ENCODE measurements at regions not wholly inside any gene's neighbourhood (a gene's known extent, or its start where the extent isn't known, plus 50 kb on each side); places are given as distances from the start of the nearest gene placed in this dataset.

DNA sequence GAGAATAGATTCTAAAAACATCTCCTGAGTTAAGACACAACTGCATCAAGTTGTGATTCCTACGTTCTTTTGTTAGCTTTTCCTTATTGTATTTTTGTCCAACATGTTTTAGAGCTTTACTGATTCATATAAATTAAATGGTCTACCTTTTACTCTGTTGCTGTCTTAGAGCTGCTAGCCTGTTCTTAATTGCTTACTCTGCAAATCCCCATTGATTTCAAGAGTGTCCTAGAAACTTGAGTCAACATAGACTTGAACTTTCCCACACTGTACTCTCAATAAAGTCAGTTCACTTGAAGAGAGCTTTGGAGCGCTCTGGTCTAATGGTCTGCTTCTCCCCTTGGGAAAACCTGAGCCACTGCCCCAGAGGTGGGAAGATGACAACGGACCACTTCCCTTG lies 343.9 kb downstream of the CCER1 start:
- H3K4me3 ChIP-seq = no peak overlapping the region
- no peak overlapping the region for H3K27ac ChIP-seq
- no peak for DNase-seq (ENCODE audit: low spot score)
- TF ChIP-seq, protein P1, sequence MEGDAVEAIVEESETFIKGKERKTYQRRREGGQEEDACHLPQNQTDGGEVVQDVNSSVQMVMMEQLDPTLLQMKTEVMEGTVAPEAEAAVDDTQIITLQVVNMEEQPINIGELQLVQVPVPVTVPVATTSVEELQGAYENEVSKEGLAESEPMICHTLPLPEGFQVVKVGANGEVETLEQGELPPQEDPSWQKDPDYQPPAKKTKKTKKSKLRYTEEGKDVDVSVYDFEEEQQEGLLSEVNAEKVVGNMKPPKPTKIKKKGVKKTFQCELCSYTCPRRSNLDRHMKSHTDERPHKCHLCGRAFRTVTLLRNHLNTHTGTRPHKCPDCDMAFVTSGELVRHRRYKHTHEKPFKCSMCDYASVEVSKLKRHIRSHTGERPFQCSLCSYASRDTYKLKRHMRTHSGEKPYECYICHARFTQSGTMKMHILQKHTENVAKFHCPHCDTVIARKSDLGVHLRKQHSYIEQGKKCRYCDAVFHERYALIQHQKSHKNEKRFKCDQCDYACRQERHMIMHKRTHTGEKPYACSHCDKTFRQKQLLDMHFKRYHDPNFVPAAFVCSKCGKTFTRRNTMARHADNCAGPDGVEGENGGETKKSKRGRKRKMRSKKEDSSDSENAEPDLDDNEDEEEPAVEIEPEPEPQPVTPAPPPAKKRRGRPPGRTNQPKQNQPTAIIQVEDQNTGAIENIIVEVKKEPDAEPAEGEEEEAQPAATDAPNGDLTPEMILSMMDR (IDR thresholded peaks at IDR 0.05) = no peak
- H3K36me3 ChIP-seq = no peaks in the 10 kb centered on the region
- no peaks in the 10 kb centered on the region for H3K27me3 ChIP-seq
- H3K4me1 ChIP-seq = no peaks in the 10 kb centered on the region
- H3K9me3 ChIP-seq = no peaks in the 10 kb centered on the region

DNA sequence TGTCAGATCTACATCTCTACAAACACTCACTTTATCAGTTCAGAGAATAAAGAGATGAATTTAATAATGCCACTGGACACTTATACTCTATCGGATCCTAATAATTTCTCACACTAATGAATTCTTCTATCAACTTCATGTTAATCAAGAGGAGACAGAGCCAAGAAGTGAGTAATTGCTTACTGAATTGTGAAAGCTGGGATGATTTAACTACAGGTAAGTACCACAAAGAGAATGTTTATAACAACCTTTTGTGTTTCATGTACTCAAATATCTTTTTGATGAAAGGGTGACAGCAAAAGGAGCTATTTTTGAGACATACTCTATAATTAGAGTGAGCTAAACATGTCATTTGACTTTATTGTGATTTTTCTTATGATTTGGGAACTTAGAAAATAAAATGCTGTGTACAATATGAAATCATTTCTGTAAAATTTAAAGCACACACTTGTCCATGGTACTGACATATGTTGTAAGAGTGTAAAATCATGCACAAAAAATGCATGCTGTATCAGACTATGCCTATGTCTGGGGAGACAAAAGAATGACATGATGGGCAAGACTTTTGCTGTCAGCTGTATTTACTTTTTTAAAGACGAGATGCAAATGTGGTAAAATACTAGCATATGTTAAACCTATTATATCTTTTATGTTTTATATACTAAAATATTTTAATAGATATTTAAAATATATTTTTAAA lies 361.2 kb downstream of the CCER1 start:
- no peaks in the 10 kb centered on the region for H3K36me3 ChIP-seq
- no peaks in the 10 kb centered on the region for H3K27me3 ChIP-seq
- H3K4me3 ChIP-seq = no peak overlapping the region
- no peak overlapping the region for H3K27ac ChIP-seq
- no peaks in the 10 kb centered on the region for H3K4me1 ChIP-seq
- no peaks in the 10 kb centered on the region for H3K9me3 ChIP-seq
- TF ChIP-seq, protein P1 (IDR thresholded peaks at IDR 0.05) = no peak
- no peak for DNase-seq (ENCODE audit: low spot score)

DNA sequence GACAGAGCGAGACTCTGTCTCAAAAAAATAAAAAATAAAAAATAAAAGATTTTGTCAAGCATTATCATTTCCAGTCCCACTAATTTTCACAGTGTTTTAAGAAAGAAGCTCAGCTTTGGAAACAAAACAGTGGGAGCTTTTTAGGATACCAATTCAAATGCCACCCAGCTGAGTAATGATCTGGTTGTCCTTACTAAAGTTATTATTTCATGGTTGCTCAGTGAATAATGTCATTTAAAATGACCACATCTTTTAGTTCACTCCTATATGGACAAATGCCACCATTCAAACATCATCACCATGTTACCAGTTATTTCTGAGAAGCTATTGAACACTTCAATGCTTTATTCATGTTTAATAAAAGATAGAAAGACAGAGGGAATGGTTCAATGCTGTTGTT lies 365.0 kb downstream of the CCER1 start:
- Histone ChIP-seq H3K27me3 (no peaks in the 10 kb centered on the region), H3K27ac (no peak overlapping the region), H3K36me3 (no peaks in the 10 kb centered on the region), H3K4me1 (no peaks in the 10 kb centered on the region), H3K4me3 (no peak overlapping the region), H3K9me3 (no peaks in the 10 kb centered on the region)
- TF ChIP-seq, protein P1 (IDR thresholded peaks at IDR 0.05) = no peak
- no peak for DNase-seq (ENCODE audit: low spot score)

DNA sequence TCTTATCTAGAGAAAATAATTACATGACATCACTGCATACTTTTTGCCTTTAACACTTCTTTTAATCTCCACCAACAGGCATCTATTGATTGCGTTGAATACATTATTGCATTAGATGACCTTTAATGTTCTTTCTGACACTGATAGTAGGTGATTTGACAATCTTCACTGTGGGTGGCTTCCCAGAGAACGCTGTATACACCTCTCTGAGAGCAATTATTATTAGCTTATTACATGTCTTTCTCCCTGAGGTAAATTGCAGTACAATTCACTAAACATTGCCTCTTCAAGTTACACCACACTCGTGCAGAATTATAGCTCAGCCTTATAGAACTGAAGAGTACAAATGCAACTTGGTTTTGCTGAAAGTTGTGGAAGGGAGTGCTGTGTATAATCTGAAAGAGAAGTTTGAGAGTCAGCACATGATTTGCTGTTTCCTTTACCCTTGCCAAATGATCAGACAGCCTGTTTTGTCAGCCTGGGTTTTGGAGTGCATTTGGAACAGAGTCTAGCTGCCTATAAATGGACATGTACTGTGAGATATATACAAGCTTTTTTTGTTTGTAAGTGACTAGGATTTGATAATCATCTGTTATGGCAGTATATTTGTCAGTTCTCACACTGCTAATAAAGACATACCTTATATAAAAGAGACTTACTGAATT lies 369.2 kb downstream of the CCER1 start:
- no peak overlapping the region for H3K27ac ChIP-seq
- TF ChIP-seq, protein P1 (IDR thresholded peaks at IDR 0.05) = no peak
- DNase-seq (ENCODE audit: low spot score) = no peak

DNA sequence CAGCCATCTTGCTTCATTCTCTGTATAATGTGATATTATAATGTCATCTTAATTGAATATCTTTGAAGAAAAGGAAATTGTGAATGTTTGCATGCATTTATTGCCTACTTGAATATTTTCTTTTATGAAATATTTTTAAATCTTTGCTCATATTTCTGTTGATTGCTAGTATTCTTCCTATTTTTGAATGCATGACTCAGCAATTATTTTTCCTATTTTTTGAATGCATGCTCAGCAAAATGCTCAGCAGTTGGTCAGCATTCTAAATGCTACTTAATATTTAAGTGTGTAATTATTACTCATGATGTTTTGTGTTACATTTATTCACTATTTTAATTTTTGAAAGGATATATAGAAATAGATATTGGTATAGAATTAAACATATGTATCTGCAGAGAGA lies 378.3 kb downstream of the CCER1 start:
- TF ChIP-seq, protein P1 (IDR thresholded peaks at IDR 0.05) = no peak
- H3K4me1 ChIP-seq = no peaks in the 10 kb centered on the region
- peaks cover 0 to 11% of the 10 kb centered on the region in 2 donors for H3K9me3 ChIP-seq
- DNase-seq (ENCODE audit: low spot score) = no peak
- H3K36me3 ChIP-seq = no peaks in the 10 kb centered on the region
- no peak overlapping the region for H3K4me3 ChIP-seq
- no peaks in the 10 kb centered on the region for H3K27me3 ChIP-seq
- H3K27ac ChIP-seq = no peak overlapping the region

More for the DNA sequence above, 369.2 kb downstream of the CCER1 start:
- H3K4me3 ChIP-seq = no peak overlapping the region
- no peaks in the 10 kb centered on the region for H3K9me3 ChIP-seq
- no peaks in the 10 kb centered on the region for H3K27me3 ChIP-seq
- no peaks in the 10 kb centered on the region for H3K36me3 ChIP-seq
- H3K4me1 ChIP-seq = no peaks in the 10 kb centered on the region

Measured in right atrium auricular region (tissue), 2 donors.